ENCODE measurements at regions not wholly inside any gene's neighbourhood (a gene's known extent, or its start where the extent isn't known, plus 50 kb on each side); places are given as distances from the start of the nearest gene placed in this dataset.

- TF ChIP-seq CTCF (IDR thresholded peaks at IDR 0.05) (no peak), POLR2A (IDR thresholded peaks at IDR 0.05) (no peak)
These were observed 77.8 kb downstream of the TEX36 start for GRCh38 chr10:125605167-125605566.

All from adrenal gland (tissue), 5 donors.